ENCODE measurements at regions not wholly inside any gene's neighbourhood (a gene's known extent, or its start where the extent isn't known, plus 50 kb on each side); places are given as distances from the start of the nearest gene placed in this dataset.

DNA sequence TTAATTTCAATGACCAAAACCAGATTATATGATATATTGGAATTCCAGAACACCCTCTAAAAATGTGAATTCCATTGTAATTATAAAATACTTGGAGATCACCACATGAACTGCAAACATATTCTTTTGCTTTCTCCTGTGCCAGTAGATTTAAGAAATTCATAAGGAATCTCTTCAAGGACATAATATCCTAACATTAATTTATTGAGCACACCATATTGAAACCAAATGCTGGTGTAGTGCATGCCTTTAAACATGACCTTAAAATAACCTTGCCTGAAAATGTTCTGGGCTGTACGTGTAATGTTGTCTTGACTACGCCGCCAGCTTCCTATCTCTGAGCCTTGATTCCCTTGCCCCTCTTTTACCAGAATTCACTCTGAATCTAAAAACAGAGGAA lies 205.0 kb upstream of the ACTBL2 start:
- no peak for TF ChIP-seq POLR2A (IDR thresholded peaks at IDR 0.05)
- TF ChIP-seq, protein P1, sequence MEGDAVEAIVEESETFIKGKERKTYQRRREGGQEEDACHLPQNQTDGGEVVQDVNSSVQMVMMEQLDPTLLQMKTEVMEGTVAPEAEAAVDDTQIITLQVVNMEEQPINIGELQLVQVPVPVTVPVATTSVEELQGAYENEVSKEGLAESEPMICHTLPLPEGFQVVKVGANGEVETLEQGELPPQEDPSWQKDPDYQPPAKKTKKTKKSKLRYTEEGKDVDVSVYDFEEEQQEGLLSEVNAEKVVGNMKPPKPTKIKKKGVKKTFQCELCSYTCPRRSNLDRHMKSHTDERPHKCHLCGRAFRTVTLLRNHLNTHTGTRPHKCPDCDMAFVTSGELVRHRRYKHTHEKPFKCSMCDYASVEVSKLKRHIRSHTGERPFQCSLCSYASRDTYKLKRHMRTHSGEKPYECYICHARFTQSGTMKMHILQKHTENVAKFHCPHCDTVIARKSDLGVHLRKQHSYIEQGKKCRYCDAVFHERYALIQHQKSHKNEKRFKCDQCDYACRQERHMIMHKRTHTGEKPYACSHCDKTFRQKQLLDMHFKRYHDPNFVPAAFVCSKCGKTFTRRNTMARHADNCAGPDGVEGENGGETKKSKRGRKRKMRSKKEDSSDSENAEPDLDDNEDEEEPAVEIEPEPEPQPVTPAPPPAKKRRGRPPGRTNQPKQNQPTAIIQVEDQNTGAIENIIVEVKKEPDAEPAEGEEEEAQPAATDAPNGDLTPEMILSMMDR (IDR thresholded peaks at IDR 0.05), result no peak

Data from breast epithelium (tissue), 3 donors.